Hepatocyte (in vitro differentiated cells): ENCODE measurements at regions not wholly inside any gene's neighbourhood (a gene's known extent, or its start where the extent isn't known, plus 50 kb on each side); places are given as distances from the start of the nearest gene placed in this dataset.

Experiments
- DNase-seq: peaks from one replicate; pipeline ENCODE4 v3.0.0-alpha.2; 2016; ENCODE audit warnings: low spot score
- H2AFZ ChIP-seq: fragments of 200-600 bp; sonication (generic); 2 replicates; pipeline ENCODE4 v1.6.0; 2016; ENCODE audit warnings: antibody characterized with exemption, mild to moderate bottlenecking
- H3K27ac ChIP-seq: fragments of 200-600 bp; sonication (generic); 2 replicates; pipeline ENCODE4 v1.5.1; 2016; ENCODE audit warnings: mild to moderate bottlenecking
- H3K27me3 ChIP-seq: fragments of 200-600 bp; sonication (generic); 2 replicates; pipeline ENCODE4 v1.6.1; 2016
- H3K36me3 ChIP-seq: fragments of 200-600 bp; sonication (generic); replicated peaks from 2 replicates; pipeline ENCODE4 v1.5.1; 2016; ENCODE audit warnings: low read depth; ENCODE audit not compliant: insufficient read depth
- H3K4me1 ChIP-seq: fragments of 200-600 bp; sonication (generic); 2 replicates; pipeline ENCODE4 v1.5.1; 2016; ENCODE audit warnings: mild to moderate bottlenecking, moderate library complexity; ENCODE audit not compliant: insufficient read depth
- H3K4me2 ChIP-seq: fragments of 200-600 bp; sonication (generic); 2 replicates; pipeline ENCODE4 v1.6.0; 2016
- H3K4me3 ChIP-seq: fragments of 200-600 bp; sonication (generic); 2 replicates; pipeline ENCODE4 v1.5.1; 2016; ENCODE audit warnings: mild to moderate bottlenecking
- H3K79me2 ChIP-seq: fragments of 200-600 bp; sonication (generic); 2 replicates; pipeline ENCODE4 v1.6.0; 2017; ENCODE audit warnings: mild to moderate bottlenecking
- H3K9me2 ChIP-seq: fragments of 200-600 bp; sonication (generic); replicated peaks from 2 replicates; pipeline ENCODE4 v1.6.0; 2017; ENCODE audit warnings: mild to moderate bottlenecking; ENCODE audit not compliant: insufficient read depth
- H3K9me3 ChIP-seq: fragments of 200-600 bp; sonication (generic); 2 replicates; pipeline ENCODE4 v1.5.1; 2016; ENCODE audit warnings: low read depth, mild to moderate bottlenecking
- H4K20me1 ChIP-seq: fragments of 200-600 bp; sonication (generic); 2 replicates; pipeline ENCODE4 v1.6.0; 2016; ENCODE audit warnings: mild to moderate bottlenecking; ENCODE audit not compliant: insufficient read depth, poor library complexity, severe bottlenecking
- CTCF ChIP-seq: fragments of 200-600 bp; sonication (generic); IDR thresholded peaks from 2 replicates; pipeline ENCODE4 v1.5.1; 2016; ENCODE audit warnings: antibody characterized with exemption, mild to moderate bottlenecking; ENCODE audit not compliant: poor library complexity
- EZH2 ChIP-seq: fragments of 200-600 bp; sonication (generic); IDR thresholded peaks from 2 replicates; pipeline ENCODE4 v1.6.1; 2016; ENCODE audit warnings: antibody characterized with exemption, mild to moderate bottlenecking, borderline replicate concordance
- EZH2phosphoT487 ChIP-seq: fragments of 200-600 bp; sonication (generic); IDR thresholded peaks from one replicate; pipeline ENCODE4 v1.6.1; 2018; ENCODE audit warnings: antibody characterized with exemption, mild to moderate bottlenecking, low read depth, moderate library complexity; ENCODE audit not compliant: unreplicated experiment, severe bottlenecking
- WGBS: methylation state at CpG from one replicate; pipeline ENCODE4 v1.1.6; 2016; ENCODE audit warnings: low lambda C conversion rate; ENCODE audit errors: missing lambda C conversion rate; 5-methylcytosine and 5-hydroxymethylcytosine counted together

- H3K27ac ChIP-seq: no peak overlapping the region
- no peak overlapping the region for H3K4me3 ChIP-seq
- H3K9me2 ChIP-seq: no peaks in the 10 kb centered on the region
- H3K4me2 ChIP-seq: no peak overlapping the region
- H3K36me3 ChIP-seq: no peaks in the 10 kb centered on the region
- TF ChIP-seq CTCF (no peak), EZH2 (no peak)
- DNase-seq: no peak
- no peaks in the 10 kb centered on the region for H3K9me3 ChIP-seq
- H4K20me1 ChIP-seq: no peaks in the 10 kb centered on the region
- no peaks in the 10 kb centered on the region for H3K27me3 ChIP-seq
- H3K4me1 ChIP-seq: peaks cover 15% of the 10 kb centered on the region
- no peaks in the 10 kb centered on the region for H3K79me2 ChIP-seq
- WGBS: 75% methylated on average over 3 of the region's 3 CpGs
- no peak overlapping the region for H2AFZ ChIP-seq
Measured at GRCh38 chr6:147735924-147736323, 227.4 kb downstream of the SAMD5 start.

GRCh38 chr6:147737115-147737514 is 228.6 kb downstream of the SAMD5 start:
- 97% methylated on average over 5 of the region's 5 CpGs for WGBS
- H2AFZ ChIP-seq: no peak overlapping the region

DNA sequence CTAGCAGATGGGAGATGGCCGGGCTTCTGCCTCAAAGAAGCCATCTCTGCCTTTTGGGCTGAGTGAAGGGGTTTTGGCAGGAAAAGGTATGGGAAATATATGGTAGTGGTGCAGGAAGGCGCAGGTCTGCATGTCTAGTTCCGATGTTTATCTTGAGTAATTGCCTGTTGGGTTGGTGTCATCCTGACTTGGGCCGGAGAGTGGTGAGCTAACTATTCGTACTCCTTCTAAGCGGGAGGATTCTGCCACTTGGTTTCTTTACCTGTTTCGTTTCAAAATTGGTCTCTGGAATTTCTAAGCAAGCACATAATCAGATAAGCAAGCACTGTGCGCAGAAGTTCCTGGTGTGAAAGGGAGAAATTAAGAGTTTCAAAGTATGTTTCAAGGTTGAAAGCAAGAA is 229.6 kb downstream of the SAMD5 start:
- TF ChIP-seq EZH2phosphoT487 (no peak), EZH2 (no peak), CTCF (no peak)
- H4K20me1 ChIP-seq: no peaks in the 10 kb centered on the region
- no peak overlapping the region for H2AFZ ChIP-seq
- H3K9me3 ChIP-seq: no peaks in the 10 kb centered on the region
- 42% methylated on average over 8 of the region's 8 CpGs for WGBS
- peak overlapping the region; percentile 56 for H3K4me2 ChIP-seq
- H3K4me3 ChIP-seq: no peak overlapping the region
- no peaks in the 10 kb centered on the region for H3K27me3 ChIP-seq
- H3K79me2 ChIP-seq: no peaks in the 10 kb centered on the region
- no peaks in the 10 kb centered on the region for H3K9me2 ChIP-seq
- peaks cover 24% of the 10 kb centered on the region for H3K4me1 ChIP-seq
- no peaks in the 10 kb centered on the region for H3K36me3 ChIP-seq
- peak overlapping the region; percentile 30 for H3K27ac ChIP-seq
- peak; percentile 28 for DNase-seq

More at GRCh38 chr6:147737115-147737514, 228.6 kb downstream of the SAMD5 start:
- Histone ChIP-seq H3K9me2 (no peaks in the 10 kb centered on the region), H3K27me3 (no peaks in the 10 kb centered on the region), H4K20me1 (no peaks in the 10 kb centered on the region), H3K79me2 (no peaks in the 10 kb centered on the region), H3K4me2 (no peak overlapping the region), H3K4me3 (no peak overlapping the region), H3K36me3 (no peaks in the 10 kb centered on the region), H3K9me3 (no peaks in the 10 kb centered on the region), H3K27ac (no peak overlapping the region), H3K4me1 (peaks cover 24% of the 10 kb centered on the region)
- no peak for DNase-seq
- TF ChIP-seq EZH2: no peak
- TF ChIP-seq CTCF: no peak
- no peak for TF ChIP-seq EZH2phosphoT487

DNA sequence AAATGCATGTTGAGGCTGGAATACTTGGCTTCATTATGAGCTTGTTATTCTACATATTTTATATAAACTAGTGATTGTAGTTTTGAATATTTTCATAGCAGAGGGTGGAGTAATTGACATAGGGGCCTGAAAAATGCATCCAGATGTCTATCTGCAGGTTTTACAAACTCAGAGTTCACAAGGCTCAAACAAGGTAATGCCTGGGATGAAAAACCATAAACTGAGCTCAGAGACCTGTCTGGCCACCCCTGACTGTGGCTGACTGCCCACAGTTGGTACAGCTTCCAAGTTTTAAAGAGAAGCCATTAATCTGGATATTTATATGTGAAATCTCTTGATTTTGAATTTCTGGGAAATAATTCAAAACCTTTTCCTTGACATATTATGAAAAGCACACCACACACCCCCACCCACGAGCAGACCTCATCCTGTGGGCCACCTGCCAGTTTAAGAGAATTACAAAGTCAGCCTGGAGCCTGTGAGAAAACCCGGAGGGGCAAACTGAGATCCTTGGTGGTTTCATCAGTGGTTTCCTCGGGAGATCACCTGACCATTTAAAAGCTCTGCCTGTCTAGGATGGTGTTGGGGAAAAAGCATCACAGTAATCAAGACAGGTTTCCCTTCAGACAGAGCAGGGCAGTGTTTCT is 230.1 kb downstream of the SAMD5 start:
- H3K36me3 ChIP-seq: no peaks in the 10 kb centered on the region
- no peaks in the 10 kb centered on the region for H3K79me2 ChIP-seq
- 28% methylated on average over 3 of the region's 3 CpGs for WGBS
- no peak overlapping the region for H2AFZ ChIP-seq
- peak; percentile 23 for DNase-seq
- peak overlapping the region; percentile 30 for H3K27ac ChIP-seq
- H3K9me2 ChIP-seq: no peaks in the 10 kb centered on the region
- peak overlapping the region; percentile 56 for H3K4me2 ChIP-seq
- no peak overlapping the region for H3K4me3 ChIP-seq
- no peaks in the 10 kb centered on the region for H3K27me3 ChIP-seq
- no peaks in the 10 kb centered on the region for H3K9me3 ChIP-seq
- TF ChIP-seq EZH2 (no peak), CTCF (no peak), EZH2phosphoT487 (no peak)
- no peaks in the 10 kb centered on the region for H4K20me1 ChIP-seq
- peaks cover 24% of the 10 kb centered on the region for H3K4me1 ChIP-seq
